Fibroblast of villous mesenchyme (primary cell): ENCODE measurements at regions not wholly inside any gene's neighbourhood (a gene's known extent, or its start where the extent isn't known, plus 50 kb on each side); places are given as distances from the start of the nearest gene placed in this dataset.

ENCODE experiments used
- DNase-seq: peaks from one replicate; pipeline ENCODE4 v3.0.0-alpha.2; 2010; ENCODE audit warnings: low read depth
- H3K4me3 ChIP-seq: 2 replicates; pipeline ENCODE4 v1.5.1; 2011; ENCODE audit warnings: low read depth, mild to moderate bottlenecking, low read length
- CTCF ChIP-seq: IDR thresholded peaks from 2 replicates; pipeline ENCODE4 v1.5.1; 2012; ENCODE audit warnings: low read depth, mild to moderate bottlenecking, low read length; ENCODE audit not compliant: insufficient read depth

DNA sequence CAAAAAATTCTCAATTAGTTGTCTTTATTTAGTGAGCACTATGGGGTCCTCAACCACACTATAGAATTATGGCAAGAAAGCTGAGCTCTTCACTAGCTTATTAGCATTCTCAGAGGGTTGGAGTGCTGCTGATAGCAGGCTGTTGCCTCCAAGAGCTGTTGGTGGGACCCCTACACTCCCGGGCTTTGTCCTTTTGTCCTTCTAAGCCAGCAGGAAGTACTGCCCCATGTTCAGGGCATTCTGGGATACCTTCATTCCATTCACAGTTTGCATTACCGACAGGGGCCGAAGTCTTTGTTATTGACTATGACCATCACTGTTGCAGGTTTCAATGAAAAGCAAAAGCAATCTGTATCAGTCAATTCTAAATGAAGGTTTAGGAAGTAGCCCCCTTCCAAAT, 89.5 kb upstream of the OTX2 start:
- no peak overlapping the region for H3K4me3 ChIP-seq
- no peak for DNase-seq
- no peak for TF ChIP-seq CTCF

GRCh38 chr14:56896922-56897321, 86.6 kb upstream of the OTX2 start:
- no peak for TF ChIP-seq CTCF
- no peak overlapping the region for H3K4me3 ChIP-seq
- no peak for DNase-seq

- DNase-seq, result no peak
- no peak for TF ChIP-seq CTCF
- no peak overlapping the region for H3K4me3 ChIP-seq
Observed at GRCh38 chr14:56896231-56896630, 86.0 kb upstream of the OTX2 start.

DNA sequence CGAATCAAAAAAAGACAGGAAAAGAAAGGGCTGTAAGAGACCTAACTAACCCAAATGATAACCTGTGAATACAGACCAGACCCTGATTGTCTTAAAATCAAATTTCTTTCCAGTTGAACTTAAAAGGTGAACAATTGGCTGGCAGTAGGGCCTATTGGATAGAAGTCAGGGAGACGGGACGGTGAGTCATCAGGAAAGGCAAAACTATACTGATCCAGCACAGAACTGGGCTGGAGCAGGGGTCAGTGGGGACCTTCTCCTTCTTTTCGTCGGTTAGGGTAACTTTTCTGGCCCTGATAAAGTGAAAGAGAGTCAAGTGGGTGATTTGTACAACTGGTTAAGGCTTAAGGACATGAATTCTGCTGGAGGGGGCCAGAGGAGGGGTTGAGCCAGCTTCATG, 84.9 kb upstream of the OTX2 start:
- no peak for TF ChIP-seq CTCF
- no peak for DNase-seq
- no peak overlapping the region for H3K4me3 ChIP-seq

- DNase-seq, result no peak
- no peak for TF ChIP-seq CTCF
- no peak overlapping the region for H3K4me3 ChIP-seq
Observed at GRCh38 chr14:56894591-56894991, 84.3 kb upstream of the OTX2 start.

- H3K4me3 ChIP-seq, result no peak overlapping the region
- no peak for DNase-seq
Observed at GRCh38 chr14:56892959-56893358, 82.7 kb upstream of the OTX2 start.

More at GRCh38 chr14:56892959-56893358, 82.7 kb upstream of the OTX2 start:
- TF ChIP-seq CTCF, result no peak
